ENCODE measurements at regions not wholly inside any gene's neighbourhood (a gene's known extent, or its start where the extent isn't known, plus 50 kb on each side); places are given as distances from the start of the nearest gene placed in this dataset.

- no peaks in the 10 kb centered on the region for H3K36me3 ChIP-seq
- no peaks in the 10 kb centered on the region for H3K27me3 ChIP-seq
- no peaks in the 10 kb centered on the region for H3K9me3 ChIP-seq
- intact Hi-C loops (cut with DNase I; ENCODE audit: low total_unique reads): no loop called here
- H3K4me3 ChIP-seq: no peak overlapping the region
- no peak for ATAC-seq
- DNase-seq: no peak
- no peak for TF ChIP-seq POLR2A (IDR thresholded peaks at IDR 0.05)
- TF ChIP-seq CTCF (IDR thresholded peaks at IDR 0.05 in 4 of 5, conservative IDR thresholded peaks at IDR 0.05 in 1 of 5): no peak
- in situ Hi-C loops (cut with MboI; ENCODE audit: low sequenced_read_pairs in 4 of 4): no loop called here
- peaks cover 0 to 5% of the 10 kb centered on the region in 2 donors for H3K4me1 ChIP-seq
- no peak overlapping the region for H3K27ac ChIP-seq
Measured at GRCh38 chr13:22189176-22190048, 518.5 kb downstream of the FGF9 start.

- intact Hi-C loops (cut with DNase I; ENCODE audit: low total_unique reads): no loop called here
- no peak overlapping the region for H3K27ac ChIP-seq
- DNase-seq: no peak
Measured at GRCh38 chr13:22193070-22193469, 522.2 kb downstream of the FGF9 start.

GRCh38 chr13:22194106-22194805 lies 523.4 kb downstream of the FGF9 start:
- H3K36me3 ChIP-seq: no peaks in the 10 kb centered on the region
- peaks cover 0 to 13% of the 10 kb centered on the region in 2 donors for H3K4me1 ChIP-seq
- TF ChIP-seq POLR2A (IDR thresholded peaks at IDR 0.05) (no peak), CTCF (IDR thresholded peaks at IDR 0.05 in 4 of 5, conservative IDR thresholded peaks at IDR 0.05 in 1 of 5) (no peak)
- no peak overlapping the region for H3K4me3 ChIP-seq
- no peaks in the 10 kb centered on the region for H3K9me3 ChIP-seq
- peak in 1 of 2 donors; percentile 19 for DNase-seq
- intact Hi-C loops (cut with DNase I; ENCODE audit: low total_unique reads): no loop called here
- no peak overlapping the region for H3K27ac ChIP-seq
- in situ Hi-C loops (cut with MboI; ENCODE audit: low sequenced_read_pairs in 4 of 4): no loop called here
- ATAC-seq: no peak
- H3K27me3 ChIP-seq: no peaks in the 10 kb centered on the region

More at GRCh38 chr13:22193070-22193469, 522.2 kb downstream of the FGF9 start:
- H3K36me3 ChIP-seq: no peaks in the 10 kb centered on the region
- no peak for TF ChIP-seq POLR2A (IDR thresholded peaks at IDR 0.05)
- no peak for TF ChIP-seq CTCF (IDR thresholded peaks at IDR 0.05 in 4 of 5, conservative IDR thresholded peaks at IDR 0.05 in 1 of 5)
- H3K27me3 ChIP-seq: no peaks in the 10 kb centered on the region
- ATAC-seq: no peak
- peaks cover 0 to 6% of the 10 kb centered on the region in 2 donors for H3K4me1 ChIP-seq
- no peak overlapping the region for H3K4me3 ChIP-seq
- in situ Hi-C loops (cut with MboI; ENCODE audit: low sequenced_read_pairs in 4 of 4): no loop called here
- no peaks in the 10 kb centered on the region for H3K9me3 ChIP-seq

- peaks cover 0 to 13% of the 10 kb centered on the region in 2 donors for H3K4me1 ChIP-seq
- no peak for ATAC-seq
- intact Hi-C loops (cut with DNase I; ENCODE audit: low total_unique reads): no loop called here
Measured at GRCh38 chr13:22195726-22196125, 524.9 kb downstream of the FGF9 start.

More at GRCh38 chr13:22195726-22196125, 524.9 kb downstream of the FGF9 start:
- in situ Hi-C loops (cut with MboI; ENCODE audit: low sequenced_read_pairs in 4 of 4): no loop called here
- TF ChIP-seq CTCF (IDR thresholded peaks at IDR 0.05 in 4 of 5, conservative IDR thresholded peaks at IDR 0.05 in 1 of 5) (no peak), POLR2A (IDR thresholded peaks at IDR 0.05) (no peak)
- no peaks in the 10 kb centered on the region for H3K9me3 ChIP-seq
- no peak overlapping the region for H3K27ac ChIP-seq
- no peak for DNase-seq
- no peaks in the 10 kb centered on the region for H3K27me3 ChIP-seq
- no peaks in the 10 kb centered on the region for H3K36me3 ChIP-seq
- H3K4me3 ChIP-seq: no peak overlapping the region

Measured in gastrocnemius medialis (tissue), 4 donors.